K562 (cell line): ENCODE measurements at regions not wholly inside any gene's neighbourhood (a gene's known extent, or its start where the extent isn't known, plus 50 kb on each side); places are given as distances from the start of the nearest gene placed in this dataset.

ENCODE experiments used
- ATAC-seq: fragments of 200-7000 bp; cut with Tn5 transposase; 3 replicates; pipeline ENCODE4 v1.9.1; 2020; ENCODE audit warnings: moderate library complexity
- BruUV-seq: library from RNA; stranded (reverse); fragments of 400-500 nt; replicated peaks from 2 replicates; lab custom pipeline; 2021; lab: Mats Ljungman, UMichigan
- CTCF ChIA-PET: fragments of 300-600 bp; formaldehyde crosslinking; extraction: SDS; loops from one replicate; lab custom pipeline; 2021; ENCODE audit warnings: low intra/inter-chr PET ratio; lab: Yijun Ruan, JAX
- POLR2A ChIA-PET: fragments of 300-600, 350-650 bp; sonication (Branson Sonifier 250); formaldehyde crosslinking; extraction: SDS; loops from one replicate; lab custom pipeline; 2021; ENCODE audit warnings: antibody characterized with exemption, inconsistent platforms; lab: Yijun Ruan, JAX
- DNase-seq, 4 experiments: peaks; one replicate each; pipeline versions ENCODE4 v3.0.0 to v3.0.0-alpha.2; 2011 to 2018; ENCODE audit warnings: low spot score in 3 of 4, mixed read lengths in 3 of 4; ENCODE audit errors: extremely low read depth in 1 of 4
- FAIRE-seq: peaks from 2 replicates; lab custom pipeline; 2011; peaks lifted over from hg19 to GRCh38; lab: Jason Lieb, UNC
- H2AFZ ChIP-seq: 2 replicates; pipeline ENCODE4 v1.6.0; 2011; ENCODE audit warnings: low read depth, low read length, control low read depth, inconsistent platforms
- H3K27ac ChIP-seq: fragments of 200-600 bp; 3 replicates; pipeline ENCODE4 v1.8.0; 2011; ENCODE audit warnings: low read depth, mild to moderate bottlenecking, control low read depth, inconsistent platforms, low read length, moderate library complexity, mixed read lengths; ENCODE audit errors: extremely low read depth
- H3K27me3 ChIP-seq, 2 experiments: fragments of 300-600 bp in 1 of 2; 2 replicates in 1 of 2; 3 replicates in 1 of 2; pipeline versions ENCODE4 v1.6.0 to v1.8.0; 2011; ENCODE audit warnings: inconsistent platforms in 2 of 2, low read length in 2 of 2, mild to moderate bottlenecking in 1 of 2, mixed read lengths in 1 of 2, moderate library complexity in 1 of 2; ENCODE audit not compliant: control insufficient read depth in 2 of 2, insufficient read depth in 2 of 2
- H3K36me3 ChIP-seq: fragments of 300-600 bp; 3 replicates; pipeline ENCODE4 v1.8.0; 2011; ENCODE audit warnings: mild to moderate bottlenecking, low read length, inconsistent platforms; ENCODE audit not compliant: control insufficient read depth, insufficient read depth
- H3K4me1 ChIP-seq, 2 experiments: fragments of 200-600 bp in 1 of 2; replicated peaks in 1 of 2; 2 replicates in 1 of 2; 3 replicates in 1 of 2; pipeline versions ENCODE4 v1.5.1 to v1.8.0; 2011; ENCODE audit warnings: inconsistent platforms in 2 of 2, low read length in 2 of 2, mild to moderate bottlenecking in 1 of 2, mixed read lengths in 1 of 2, moderate library complexity in 1 of 2; ENCODE audit not compliant: control insufficient read depth in 2 of 2, insufficient read depth in 2 of 2
- H3K4me2 ChIP-seq: 2 replicates; pipeline ENCODE4 v1.6.1; 2011; ENCODE audit warnings: low read length, control low read depth, inconsistent platforms, mixed read lengths; ENCODE audit not compliant: insufficient read depth
- H3K4me3 ChIP-seq: fragments of 200-600 bp; sonication (generic), shearing (Covaris generic); 2 replicates; pipeline ENCODE4 v1.5.1; 2016; ENCODE audit warnings: control low read depth, inconsistent platforms
- H3K79me2 ChIP-seq: fragments of 200-600 bp; 3 replicates; pipeline ENCODE4 v1.8.0; 2011; ENCODE audit warnings: low read length, inconsistent platforms; ENCODE audit not compliant: control insufficient read depth, insufficient read depth
- H3K9ac ChIP-seq, 2 experiments: 2 replicates each; pipeline versions ENCODE4 v1.6.0 to v1.6.1; 2011; ENCODE audit warnings: low read depth in 2 of 2, low read length in 2 of 2, control low read depth in 1 of 2, inconsistent platforms in 1 of 2, mild to moderate bottlenecking in 1 of 2, mixed read lengths in 1 of 2; ENCODE audit not compliant: insufficient read depth in 1 of 2
- H3K9me1 ChIP-seq: one replicate; pipeline ENCODE4 v1.6.0; 2011; ENCODE audit warnings: inconsistent platforms, mild to moderate bottlenecking, low read length, moderate library complexity; ENCODE audit not compliant: control insufficient read depth, insufficient read depth
- H3K9me3 ChIP-seq: replicated peaks from 2 replicates; pipeline ENCODE4 v1.5.1; 2011; ENCODE audit warnings: low read depth, low read length, inconsistent platforms; ENCODE audit not compliant: control insufficient read depth, insufficient read depth
- H4K20me1 ChIP-seq: replicated peaks from 2 replicates; pipeline ENCODE4 v1.6.1; 2011; ENCODE audit warnings: low read length, inconsistent platforms, mixed read lengths; ENCODE audit not compliant: control insufficient read depth, insufficient read depth
- ADNP ChIP-seq: fragments of 200-800 bp; sonication (Bioruptor generic); IDR thresholded peaks from 2 replicates; pipeline ENCODE4 v1.6.1; 2016; ENCODE audit warnings: missing genetic modification characterization, missing compliant biosample characterization
- BRCA1 ChIP-seq, 2 experiments: fragments of 450-650 bp in 1 of 2; sonication (generic) in 1 of 2; formaldehyde crosslinking in 1 of 2; IDR thresholded peaks; 2 replicates each; pipeline versions ENCODE4 v1.5.0 to v1.6.1; 2017 to 2020; ENCODE audit warnings: mild to moderate bottlenecking in 1 of 2, missing genetic modification reagents in 1 of 2
- E2F4 ChIP-seq: sonication (generic); formaldehyde crosslinking; IDR thresholded peaks from 2 replicates; pipeline ENCODE4 v1.8.0; 2022; ENCODE audit warnings: mild to moderate bottlenecking, low read depth, missing genetic modification reagents
- ELF4 ChIP-seq: fragments of 450-650 bp; formaldehyde crosslinking; IDR thresholded peaks from 2 replicates; pipeline ENCODE4 v1.4.0; 2022; ENCODE audit warnings: missing genetic modification characterization
- KLF10 ChIP-seq: fragments of 250-450 bp; sonication (Bioruptor Pico); IDR thresholded peaks from 2 replicates; pipeline ENCODE4 v1.6.1; 2021; ENCODE audit warnings: matching md5 sums
- MYC ChIP-seq, 2 experiments: fragments of 250-450 bp in 1 of 2; sonication (Bioruptor Pico) in 1 of 2; IDR thresholded peaks; 2 replicates each; pipeline versions ENCODE4 v1.5.1 to v1.6.1; 2012 to 2021; ENCODE audit warnings: low read depth in 2 of 2, borderline replicate concordance in 1 of 2, improper control_type of control experiment in 1 of 2, low read length in 1 of 2, mild to moderate bottlenecking in 1 of 2, moderate library complexity in 1 of 2
- OTX1 ChIP-seq: fragments of 450-650 bp; formaldehyde crosslinking; IDR thresholded peaks from 2 replicates; pipeline ENCODE4 v1.4.0; 2022; ENCODE audit warnings: mild to moderate bottlenecking
- SMAD2 ChIP-seq: fragments of 150-350 bp; IDR thresholded peaks from 2 replicates; pipeline ENCODE4 v1.6.1; 2014; ENCODE audit warnings: low read depth, mild to moderate bottlenecking, low read length
- STAT5A ChIP-seq: IDR thresholded peaks from 2 replicates; pipeline ENCODE4 v1.6.1; 2012; ENCODE audit warnings: low read length, inconsistent platforms, borderline replicate concordance
- TFAM ChIP-seq: fragments of 250-450 bp; sonication (Bioruptor Pico); conservative IDR thresholded peaks from 2 replicates; pipeline ENCODE4 v1.5.0; 2021; ENCODE audit warnings: mild to moderate bottlenecking, moderate library complexity
- XRCC5 ChIP-seq: fragments of 200-400 bp; formaldehyde crosslinking; IDR thresholded peaks from 2 replicates; pipeline ENCODE4 v1.6.1; 2017; ENCODE audit warnings: low read depth, mild to moderate bottlenecking, low read length
- ZNF23 ChIP-seq: fragments of 250-450 bp; sonication (Bioruptor Pico); IDR thresholded peaks from 2 replicates; pipeline ENCODE4 v1.4.0; 2020; ENCODE audit warnings: mild to moderate bottlenecking
- ZNF75A ChIP-seq: fragments of 450-650 bp; formaldehyde crosslinking; IDR thresholded peaks from 2 replicates; pipeline ENCODE4 v1.4.0; 2020; ENCODE audit warnings: mild to moderate bottlenecking
- WGBS: fragments of 100-300 bp; shearing (Covaris generic); methylation state at CpG from one replicate; pipeline ENCODE4 v1.1.6; 2016; ENCODE audit warnings: low coverage, mixed read lengths; ENCODE audit not compliant: insufficient coverage; ENCODE audit errors: missing lambda C conversion rate; 5-methylcytosine and 5-hydroxymethylcytosine counted together
- in situ Hi-C: fragments of 300-500 bp; cut with MboI; formaldehyde crosslinking; loops from 4 replicates; pipeline ENCODE4 v1.15.0; 2018; ENCODE audit warnings: inconsistent platforms, mixed read lengths
- intact Hi-C: fragments of 100-400 bp; cut with micrococcal nuclease; formaldehyde crosslinking; loops from 2 replicates; pipeline ENCODE4 v1.14.2; 2022
- TF ChIP-seq, protein P1 (sequence below): fragments of 450-650 bp; formaldehyde crosslinking; IDR thresholded peaks from 2 replicates; pipeline ENCODE4 v1.4.0; 2020; ENCODE audit warnings: mild to moderate bottlenecking, moderate library complexity
- TF ChIP-seq, protein P2 (sequence below): fragments of 450-650 bp; IDR thresholded peaks from 2 replicates; pipeline ENCODE4 v1.6.1; 2017; ENCODE audit warnings: mild to moderate bottlenecking, moderate library complexity
- TF ChIP-seq, protein P3 (sequence below): fragments of 250-450 bp; sonication (Bioruptor Pico); IDR thresholded peaks from 2 replicates; pipeline ENCODE4 v1.8.0; 2022; ENCODE audit warnings: moderate library complexity, mild to moderate bottlenecking, inconsistent platforms
- TF ChIP-seq, protein P4 (sequence below): sonication (generic); formaldehyde crosslinking; IDR thresholded peaks from 2 replicates; pipeline ENCODE4 v1.8.0; 2023; ENCODE audit warnings: mild to moderate bottlenecking, missing genetic modification reagents

DNA sequence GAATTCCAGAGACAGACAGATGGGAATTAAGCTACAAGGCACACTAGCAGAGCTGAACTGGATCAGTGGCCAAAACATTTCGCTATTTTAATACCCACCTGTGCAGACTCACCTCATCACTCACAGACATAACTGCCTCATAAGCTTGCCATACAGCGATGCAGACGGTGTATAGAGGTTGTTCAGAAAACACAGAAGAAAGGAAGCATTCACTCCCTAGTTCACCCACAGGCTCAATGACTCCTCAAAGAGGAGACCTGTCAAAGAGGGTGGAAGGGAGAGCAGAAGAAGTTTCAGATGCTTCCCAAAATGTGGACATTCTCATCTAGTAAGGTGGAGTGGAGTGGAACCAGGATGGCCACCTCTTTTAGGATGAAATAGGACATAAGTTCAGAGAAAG lies 81.7 kb upstream of the SPHKAP start (continued):
- no peak for TF ChIP-seq E2F4 (CRISPR knock-in tag)
- TF ChIP-seq STAT5A = no peak
- TF ChIP-seq SMAD2 = no peak
- TF ChIP-seq MYC (IDR thresholded peaks at IDR 0.05; ENCODE audit: low read depth, low read length) = no peak
- TF ChIP-seq MYC (CRISPR knock-in tag; IDR thresholded peaks at IDR 0.05; ENCODE audit: borderline replicate concordance, low read depth) = no peak
- no peak for TF ChIP-seq TFAM (CRISPR knock-in tag)
- TF ChIP-seq XRCC5 = no peak

DNA sequence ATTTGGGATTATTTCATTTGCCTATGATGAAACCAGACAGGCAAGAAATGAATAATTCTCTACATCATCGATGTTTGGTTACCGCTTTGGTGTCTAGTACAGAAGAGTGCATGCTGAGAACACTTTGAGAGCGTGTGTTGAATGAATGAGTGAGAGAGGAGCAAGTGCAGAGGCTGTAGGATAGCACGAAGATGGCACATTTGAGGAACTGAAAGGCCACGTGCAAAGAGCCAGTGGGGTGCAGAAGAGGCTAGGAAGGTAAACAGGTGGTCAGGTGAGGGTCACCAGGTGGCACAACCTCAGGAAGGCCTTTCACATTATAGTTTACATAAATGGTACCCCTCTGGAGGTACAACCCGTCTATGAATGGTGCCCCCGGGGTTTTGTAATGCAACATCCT lies 80.1 kb upstream of the SPHKAP start:
- Histone ChIP-seq H3K79me2 (no peaks in the 10 kb centered on the region), H3K9ac (no peak overlapping the region), H3K4me3 (no peak overlapping the region), H3K4me1 (no peaks in the 10 kb centered on the region), H3K27ac (no peak overlapping the region), H3K9me1 (no peaks in the 10 kb centered on the region), H3K4me2 (no peak overlapping the region), H4K20me1 (no peaks in the 10 kb centered on the region), H3K9me3 (no peaks in the 10 kb centered on the region), H2AFZ (no peak overlapping the region), H3K27me3 (no peaks in the 10 kb centered on the region), H3K36me3 (no peaks in the 10 kb centered on the region)
- intact Hi-C loops = no loop called here
- in situ Hi-C loops = no loop called here
- 3% methylated on average over 7 of the region's 7 CpGs for WGBS
- FAIRE-seq (no peak), ATAC-seq (no peak), DNase-seq (no peak)
- ChIA-PET CTCF (no interaction called here), POLR2A (no interaction called here)
- BruUV-seq = no TSS peak
- TF ChIP-seq, protein P1, sequence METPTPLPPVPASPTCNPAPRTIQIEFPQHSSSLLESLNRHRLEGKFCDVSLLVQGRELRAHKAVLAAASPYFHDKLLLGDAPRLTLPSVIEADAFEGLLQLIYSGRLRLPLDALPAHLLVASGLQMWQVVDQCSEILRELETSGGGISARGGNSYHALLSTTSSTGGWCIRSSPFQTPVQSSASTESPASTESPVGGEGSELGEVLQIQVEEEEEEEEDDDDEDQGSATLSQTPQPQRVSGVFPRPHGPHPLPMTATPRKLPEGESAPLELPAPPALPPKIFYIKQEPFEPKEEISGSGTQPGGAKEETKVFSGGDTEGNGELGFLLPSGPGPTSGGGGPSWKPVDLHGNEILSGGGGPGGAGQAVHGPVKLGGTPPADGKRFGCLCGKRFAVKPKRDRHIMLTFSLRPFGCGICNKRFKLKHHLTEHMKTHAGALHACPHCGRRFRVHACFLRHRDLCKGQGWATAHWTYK (CRISPR knock-in tag) = no peak
- TF ChIP-seq KLF10 (no peak), BRCA1 (IDR thresholded peaks at IDR 0.05) (no peak), BRCA1 (CRISPR knock-in tag; IDR thresholded peaks at IDR 0.05) (no peak), ADNP (no peak), ZNF75A (no peak), OTX1 (no peak), ELF4 (CRISPR knock-in tag) (no peak), ZNF23 (no peak)
- TF ChIP-seq, protein P2, sequence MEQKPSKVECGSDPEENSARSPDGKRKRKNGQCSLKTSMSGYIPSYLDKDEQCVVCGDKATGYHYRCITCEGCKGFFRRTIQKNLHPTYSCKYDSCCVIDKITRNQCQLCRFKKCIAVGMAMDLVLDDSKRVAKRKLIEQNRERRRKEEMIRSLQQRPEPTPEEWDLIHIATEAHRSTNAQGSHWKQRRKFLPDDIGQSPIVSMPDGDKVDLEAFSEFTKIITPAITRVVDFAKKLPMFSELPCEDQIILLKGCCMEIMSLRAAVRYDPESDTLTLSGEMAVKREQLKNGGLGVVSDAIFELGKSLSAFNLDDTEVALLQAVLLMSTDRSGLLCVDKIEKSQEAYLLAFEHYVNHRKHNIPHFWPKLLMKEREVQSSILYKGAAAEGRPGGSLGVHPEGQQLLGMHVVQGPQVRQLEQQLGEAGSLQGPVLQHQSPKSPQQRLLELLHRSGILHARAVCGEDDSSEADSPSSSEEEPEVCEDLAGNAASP = no peak
- TF ChIP-seq, protein P3, sequence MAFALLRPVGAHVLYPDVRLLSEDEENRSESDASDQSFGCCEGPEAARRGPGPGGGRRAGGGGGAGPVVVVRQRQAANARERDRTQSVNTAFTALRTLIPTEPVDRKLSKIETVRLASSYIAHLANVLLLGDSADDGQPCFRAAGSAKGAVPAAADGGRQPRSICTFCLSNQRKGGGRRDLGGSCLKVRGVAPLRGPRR (CRISPR knock-in tag) = no peak
- TF ChIP-seq, protein P4, sequence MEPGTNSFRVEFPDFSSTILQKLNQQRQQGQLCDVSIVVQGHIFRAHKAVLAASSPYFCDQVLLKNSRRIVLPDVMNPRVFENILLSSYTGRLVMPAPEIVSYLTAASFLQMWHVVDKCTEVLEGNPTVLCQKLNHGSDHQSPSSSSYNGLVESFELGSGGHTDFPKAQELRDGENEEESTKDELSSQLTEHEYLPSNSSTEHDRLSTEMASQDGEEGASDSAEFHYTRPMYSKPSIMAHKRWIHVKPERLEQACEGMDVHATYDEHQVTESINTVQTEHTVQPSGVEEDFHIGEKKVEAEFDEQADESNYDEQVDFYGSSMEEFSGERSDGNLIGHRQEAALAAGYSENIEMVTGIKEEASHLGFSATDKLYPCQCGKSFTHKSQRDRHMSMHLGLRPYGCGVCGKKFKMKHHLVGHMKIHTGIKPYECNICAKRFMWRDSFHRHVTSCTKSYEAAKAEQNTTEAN (CRISPR knock-in tag) = no peak
